GM18519 (cell line): ENCODE measurements at regions not wholly inside any gene's neighbourhood (a gene's known extent, or its start where the extent isn't known, plus 50 kb on each side); places are given as distances from the start of the nearest gene placed in this dataset.

ENCODE experiments used
- ATAC-seq: cut with Tn5 transposase; IDR thresholded peaks from one replicate; pipeline ENCODE4 v1.9.1; 2021; ENCODE audit warnings: mild to moderate bottlenecking, moderate library complexity; ENCODE audit not compliant: unreplicated experiment, low FRiP score

- peak; percentile 62 for ATAC-seq
These were observed 116.8 kb downstream of the TOMM20 start for GRCh38 chr1:235011599-235012435.

- no peak for ATAC-seq
These were observed 117.5 kb downstream of the TOMM20 start for GRCh38 chr1:235011064-235011598.

GRCh38 chr1:235009561-235010306, 118.9 kb downstream of the TOMM20 start:
- ATAC-seq, result no peak

GRCh38 chr1:235009074-235009473, 119.6 kb downstream of the TOMM20 start:
- no peak for ATAC-seq

GRCh38 chr1:235008239-235008638, 120.4 kb downstream of the TOMM20 start:
- ATAC-seq, result no peak

- ATAC-seq, result no peak
These were observed 121.8 kb downstream of the TOMM20 start for GRCh38 chr1:235006816-235007215.

GRCh38 chr1:235006132-235006721, 122.4 kb downstream of the TOMM20 start:
- ATAC-seq, result no peak

GRCh38 chr1:235004840-235005391, 123.7 kb downstream of the TOMM20 start:
- ATAC-seq, result no peak

- ATAC-seq, result no peak
These were observed 124.4 kb downstream of the TOMM20 start for GRCh38 chr1:235004276-235004675.

- ATAC-seq, result no peak
These were observed 125.8 kb downstream of the TOMM20 start for GRCh38 chr1:235002706-235003300.

GRCh38 chr1:234999513-234999940, 129.1 kb downstream of the TOMM20 start:
- ATAC-seq, result no peak

- ATAC-seq, result no peak
These were observed 130.5 kb downstream of the TOMM20 start for GRCh38 chr1:234997896-234998741.

GRCh38 chr1:234997201-234997895, 131.3 kb downstream of the TOMM20 start:
- no peak for ATAC-seq

- no peak for ATAC-seq
These were observed 132.3 kb downstream of the TOMM20 start for GRCh38 chr1:234996245-234996757.

GRCh38 chr1:234994436-234995295, 134.0 kb downstream of the TOMM20 start:
- ATAC-seq, result no peak

GRCh38 chr1:234992065-234992464, 136.6 kb downstream of the TOMM20 start:
- no peak for ATAC-seq

- ATAC-seq, result no peak
These were observed 137.5 kb downstream of the TOMM20 start for GRCh38 chr1:234990874-234991801.
